SK-N-SH treated with all-trans-retinoic acid at 6 μM for 48 hours (cell line): ENCODE measurements at regions not wholly inside any gene's neighbourhood (a gene's known extent, or its start where the extent isn't known, plus 50 kb on each side); places are given as distances from the start of the nearest gene placed in this dataset.
"Not testable (repeated sequence)": the region's sequence is repeated elsewhere in the genome, so short reads cannot be mapped to it uniquely, and the experiment has no call there.

Experiments used
- ATAC-seq: fragments of 200-7000 bp; cut with Tn5 transposase; 3 replicates; pipeline ENCODE4 v1.9.1; 2020; ENCODE audit warnings: mild to moderate bottlenecking, moderate library complexity
- ARNTL ChIP-seq: fragments of 450-650 bp; formaldehyde crosslinking; IDR thresholded peaks from 2 replicates; pipeline ENCODE4 v1.5.0; 2020; ENCODE audit warnings: low read depth, mild to moderate bottlenecking, moderate library complexity, borderline replicate concordance
- BACH2 ChIP-seq: fragments of 250-450 bp; sonication (Bioruptor Pico); IDR thresholded peaks from 2 replicates; pipeline ENCODE4 v1.9.0; 2021; ENCODE audit warnings: mild to moderate bottlenecking, borderline replicate concordance
- CSDC2 ChIP-seq: fragments of 250-450 bp; sonication (Bioruptor Pico); IDR thresholded peaks from 2 replicates; pipeline ENCODE4 v1.5.0; 2020; ENCODE audit warnings: mild to moderate bottlenecking, moderate library complexity
- ESRRG ChIP-seq: fragments of 250-450 bp; sonication (Bioruptor Pico); IDR thresholded peaks from 2 replicates; pipeline ENCODE4 v1.6.1; 2021; ENCODE audit warnings: mild to moderate bottlenecking
- GLIS3 ChIP-seq: fragments of 250-450 bp; sonication (Bioruptor Pico); IDR thresholded peaks from 2 replicates; pipeline ENCODE4 v1.5.0; 2020; ENCODE audit warnings: mild to moderate bottlenecking, moderate library complexity
- ISL1 ChIP-seq: fragments of 250-450 bp; sonication (Bioruptor Pico); IDR thresholded peaks from 2 replicates; pipeline ENCODE4 v2.1.2; 2022; ENCODE audit warnings: mild to moderate bottlenecking, moderate library complexity
- PPARA ChIP-seq: fragments of 250-450 bp; sonication (Bioruptor Pico); IDR thresholded peaks from 2 replicates; pipeline ENCODE4 v1.5.0; 2020; ENCODE audit warnings: mild to moderate bottlenecking, borderline replicate concordance
- RARB ChIP-seq: fragments of 250-450 bp; sonication (Bioruptor Pico); IDR thresholded peaks from 2 replicates; pipeline ENCODE4 v1.8.0; 2021; ENCODE audit warnings: mild to moderate bottlenecking, moderate library complexity
- SNAI2 ChIP-seq: fragments of 250-450 bp; sonication (Bioruptor Pico); IDR thresholded peaks from 2 replicates; pipeline ENCODE4 v1.5.0; 2020; ENCODE audit warnings: mild to moderate bottlenecking, moderate library complexity
- TCF4 ChIP-seq: fragments of 250-450 bp; sonication (Bioruptor Pico); IDR thresholded peaks from 2 replicates; pipeline ENCODE4 v1.8.0; 2021; ENCODE audit warnings: mild to moderate bottlenecking, moderate library complexity, borderline replicate concordance
- TOX ChIP-seq: fragments of 250-450 bp; sonication (Bioruptor Pico); IDR thresholded peaks from 2 replicates; pipeline ENCODE4 v1.8.0; 2021; ENCODE audit warnings: mild to moderate bottlenecking, moderate library complexity, borderline replicate concordance
- ZFP3 ChIP-seq: fragments of 250-450 bp; sonication (Bioruptor Pico); IDR thresholded peaks from 2 replicates; pipeline ENCODE4 v1.5.0; 2020; ENCODE audit warnings: mild to moderate bottlenecking, moderate library complexity
- ZFP30 ChIP-seq: fragments of 450-650 bp; formaldehyde crosslinking; IDR thresholded peaks from 2 replicates; pipeline ENCODE4 v1.5.0; 2022; ENCODE audit warnings: mild to moderate bottlenecking, moderate library complexity
- ZNF565 ChIP-seq: fragments of 450-650 bp; formaldehyde crosslinking; conservative IDR thresholded peaks from 2 replicates; pipeline ENCODE4 v1.5.0; 2020; ENCODE audit warnings: low read depth, mild to moderate bottlenecking, moderate library complexity
- ZNF70 ChIP-seq: fragments of 450-650 bp; formaldehyde crosslinking; IDR thresholded peaks from 2 replicates; pipeline ENCODE4 v1.5.0; 2020; ENCODE audit warnings: mild to moderate bottlenecking, moderate library complexity
- ZNF8 ChIP-seq: fragments of 450-650 bp; formaldehyde crosslinking; IDR thresholded peaks from 2 replicates; pipeline ENCODE4 v1.5.0; 2020; ENCODE audit warnings: mild to moderate bottlenecking, moderate library complexity
- TF ChIP-seq, protein P1 (sequence below): fragments of 250-450 bp; sonication (Bioruptor Pico); IDR thresholded peaks from 2 replicates; pipeline ENCODE4 v1.5.1; 2021; ENCODE audit warnings: mild to moderate bottlenecking, moderate library complexity
- TF ChIP-seq, protein P2 (sequence below): fragments of 250-450 bp; sonication (Bioruptor Pico); IDR thresholded peaks from 2 replicates; pipeline ENCODE4 v1.5.0; 2020; ENCODE audit warnings: mild to moderate bottlenecking, moderate library complexity
- TF ChIP-seq, protein P3 (sequence below): fragments of 250-450 bp; sonication (Bioruptor Pico); IDR thresholded peaks from 2 replicates; pipeline ENCODE4 v1.8.0; 2020; ENCODE audit warnings: mild to moderate bottlenecking, moderate library complexity, borderline replicate concordance
- TF ChIP-seq, protein P4 (sequence below): fragments of 250-450 bp; sonication (Bioruptor Pico); IDR thresholded peaks from 2 replicates; pipeline ENCODE4 v1.8.0; 2021; ENCODE audit warnings: low read depth, mild to moderate bottlenecking, moderate library complexity, borderline replicate concordance
- TF ChIP-seq, protein P5 (sequence below): fragments of 250-450 bp; sonication (Bioruptor Pico); IDR thresholded peaks from 2 replicates; pipeline ENCODE4 v1.5.1; 2020; ENCODE audit warnings: low read depth, mild to moderate bottlenecking, moderate library complexity

DNA sequence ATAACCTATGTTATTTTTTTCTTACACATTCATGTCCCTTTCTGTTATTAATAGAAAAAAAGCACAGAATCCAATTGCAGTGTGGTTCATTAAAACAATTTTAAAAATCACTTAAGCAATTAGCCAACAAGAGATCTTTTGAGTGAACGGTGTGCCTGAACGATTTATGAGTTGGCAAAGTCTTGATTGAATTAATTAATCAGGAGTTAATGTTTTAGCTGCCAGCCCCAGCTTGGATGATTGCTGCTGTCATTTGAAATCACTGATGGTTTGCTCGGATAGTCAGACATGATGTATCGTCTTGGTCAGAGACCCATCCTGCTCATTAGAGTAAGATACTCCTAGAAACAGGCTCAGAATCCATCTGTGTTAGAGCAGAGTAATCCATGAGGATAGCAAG is 158.3 kb upstream of the GALNT2 start:
- ATAC-seq, result no peak
- TF ChIP-seq, protein P1, sequence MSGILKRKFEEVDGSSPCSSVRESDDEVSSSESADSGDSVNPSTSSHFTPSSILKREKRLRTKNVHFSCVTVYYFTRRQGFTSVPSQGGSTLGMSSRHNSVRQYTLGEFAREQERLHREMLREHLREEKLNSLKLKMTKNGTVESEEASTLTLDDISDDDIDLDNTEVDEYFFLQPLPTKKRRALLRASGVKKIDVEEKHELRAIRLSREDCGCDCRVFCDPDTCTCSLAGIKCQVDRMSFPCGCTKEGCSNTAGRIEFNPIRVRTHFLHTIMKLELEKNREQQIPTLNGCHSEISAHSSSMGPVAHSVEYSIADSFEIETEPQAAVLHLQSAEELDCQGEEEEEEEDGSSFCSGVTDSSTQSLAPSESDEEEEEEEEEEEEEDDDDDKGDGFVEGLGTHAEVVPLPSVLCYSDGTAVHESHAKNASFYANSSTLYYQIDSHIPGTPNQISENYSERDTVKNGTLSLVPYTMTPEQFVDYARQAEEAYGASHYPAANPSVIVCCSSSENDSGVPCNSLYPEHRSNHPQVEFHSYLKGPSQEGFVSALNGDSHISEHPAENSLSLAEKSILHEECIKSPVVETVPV (CRISPR knock-in tag), result no peak
- TF ChIP-seq ARNTL (CRISPR knock-in tag), result no peak
- TF ChIP-seq, protein P2, sequence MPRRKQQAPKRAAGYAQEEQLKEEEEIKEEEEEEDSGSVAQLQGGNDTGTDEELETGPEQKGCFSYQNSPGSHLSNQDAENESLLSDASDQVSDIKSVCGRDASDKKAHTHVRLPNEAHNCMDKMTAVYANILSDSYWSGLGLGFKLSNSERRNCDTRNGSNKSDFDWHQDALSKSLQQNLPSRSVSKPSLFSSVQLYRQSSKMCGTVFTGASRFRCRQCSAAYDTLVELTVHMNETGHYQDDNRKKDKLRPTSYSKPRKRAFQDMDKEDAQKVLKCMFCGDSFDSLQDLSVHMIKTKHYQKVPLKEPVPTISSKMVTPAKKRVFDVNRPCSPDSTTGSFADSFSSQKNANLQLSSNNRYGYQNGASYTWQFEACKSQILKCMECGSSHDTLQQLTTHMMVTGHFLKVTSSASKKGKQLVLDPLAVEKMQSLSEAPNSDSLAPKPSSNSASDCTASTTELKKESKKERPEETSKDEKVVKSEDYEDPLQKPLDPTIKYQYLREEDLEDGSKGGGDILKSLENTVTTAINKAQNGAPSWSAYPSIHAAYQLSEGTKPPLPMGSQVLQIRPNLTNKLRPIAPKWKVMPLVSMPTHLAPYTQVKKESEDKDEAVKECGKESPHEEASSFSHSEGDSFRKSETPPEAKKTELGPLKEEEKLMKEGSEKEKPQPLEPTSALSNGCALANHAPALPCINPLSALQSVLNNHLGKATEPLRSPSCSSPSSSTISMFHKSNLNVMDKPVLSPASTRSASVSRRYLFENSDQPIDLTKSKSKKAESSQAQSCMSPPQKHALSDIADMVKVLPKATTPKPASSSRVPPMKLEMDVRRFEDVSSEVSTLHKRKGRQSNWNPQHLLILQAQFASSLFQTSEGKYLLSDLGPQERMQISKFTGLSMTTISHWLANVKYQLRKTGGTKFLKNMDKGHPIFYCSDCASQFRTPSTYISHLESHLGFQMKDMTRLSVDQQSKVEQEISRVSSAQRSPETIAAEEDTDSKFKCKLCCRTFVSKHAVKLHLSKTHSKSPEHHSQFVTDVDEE (CRISPR knock-in tag), result no peak
- TF ChIP-seq ZFP3 (CRISPR knock-in tag), result no peak
- TF ChIP-seq, protein P3, sequence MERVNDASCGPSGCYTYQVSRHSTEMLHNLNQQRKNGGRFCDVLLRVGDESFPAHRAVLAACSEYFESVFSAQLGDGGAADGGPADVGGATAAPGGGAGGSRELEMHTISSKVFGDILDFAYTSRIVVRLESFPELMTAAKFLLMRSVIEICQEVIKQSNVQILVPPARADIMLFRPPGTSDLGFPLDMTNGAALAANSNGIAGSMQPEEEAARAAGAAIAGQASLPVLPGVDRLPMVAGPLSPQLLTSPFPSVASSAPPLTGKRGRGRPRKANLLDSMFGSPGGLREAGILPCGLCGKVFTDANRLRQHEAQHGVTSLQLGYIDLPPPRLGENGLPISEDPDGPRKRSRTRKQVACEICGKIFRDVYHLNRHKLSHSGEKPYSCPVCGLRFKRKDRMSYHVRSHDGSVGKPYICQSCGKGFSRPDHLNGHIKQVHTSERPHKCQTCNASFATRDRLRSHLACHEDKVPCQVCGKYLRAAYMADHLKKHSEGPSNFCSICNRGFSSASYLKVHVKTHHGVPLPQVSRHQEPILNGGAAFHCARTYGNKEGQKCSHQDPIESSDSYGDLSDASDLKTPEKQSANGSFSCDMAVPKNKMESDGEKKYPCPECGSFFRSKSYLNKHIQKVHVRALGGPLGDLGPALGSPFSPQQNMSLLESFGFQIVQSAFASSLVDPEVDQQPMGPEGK (CRISPR knock-in tag), result no peak
- TF ChIP-seq CSDC2 (CRISPR knock-in tag), result no peak
- TF ChIP-seq BACH2 (CRISPR knock-in tag), result no peak
- TF ChIP-seq, protein P4, sequence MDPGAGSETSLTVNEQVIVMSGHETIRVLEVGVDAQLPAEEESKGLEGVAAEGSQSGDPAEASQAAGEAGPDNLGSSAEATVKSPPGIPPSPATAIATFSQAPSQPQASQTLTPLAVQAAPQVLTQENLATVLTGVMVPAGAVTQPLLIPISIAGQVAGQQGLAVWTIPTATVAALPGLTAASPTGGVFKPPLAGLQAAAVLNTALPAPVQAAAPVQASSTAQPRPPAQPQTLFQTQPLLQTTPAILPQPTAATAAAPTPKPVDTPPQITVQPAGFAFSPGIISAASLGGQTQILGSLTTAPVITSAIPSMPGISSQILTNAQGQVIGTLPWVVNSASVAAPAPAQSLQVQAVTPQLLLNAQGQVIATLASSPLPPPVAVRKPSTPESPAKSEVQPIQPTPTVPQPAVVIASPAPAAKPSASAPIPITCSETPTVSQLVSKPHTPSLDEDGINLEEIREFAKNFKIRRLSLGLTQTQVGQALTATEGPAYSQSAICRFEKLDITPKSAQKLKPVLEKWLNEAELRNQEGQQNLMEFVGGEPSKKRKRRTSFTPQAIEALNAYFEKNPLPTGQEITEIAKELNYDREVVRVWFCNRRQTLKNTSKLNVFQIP (CRISPR knock-in tag), result no peak
- TF ChIP-seq ESRRG (CRISPR knock-in tag), result no peak
- TF ChIP-seq ZFP30 (CRISPR knock-in tag), result no peak
- TF ChIP-seq ZNF8 (CRISPR knock-in tag), result no peak
- TF ChIP-seq, protein P5, sequence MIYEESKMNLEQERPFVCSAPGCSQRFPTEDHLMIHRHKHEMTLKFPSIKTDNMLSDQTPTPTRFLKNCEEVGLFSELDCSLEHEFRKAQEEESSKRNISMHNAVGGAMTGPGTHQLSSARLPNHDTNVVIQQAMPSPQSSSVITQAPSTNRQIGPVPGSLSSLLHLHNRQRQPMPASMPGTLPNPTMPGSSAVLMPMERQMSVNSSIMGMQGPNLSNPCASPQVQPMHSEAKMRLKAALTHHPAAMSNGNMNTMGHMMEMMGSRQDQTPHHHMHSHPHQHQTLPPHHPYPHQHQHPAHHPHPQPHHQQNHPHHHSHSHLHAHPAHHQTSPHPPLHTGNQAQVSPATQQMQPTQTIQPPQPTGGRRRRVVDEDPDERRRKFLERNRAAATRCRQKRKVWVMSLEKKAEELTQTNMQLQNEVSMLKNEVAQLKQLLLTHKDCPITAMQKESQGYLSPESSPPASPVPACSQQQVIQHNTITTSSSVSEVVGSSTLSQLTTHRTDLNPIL (CRISPR knock-in tag), result no peak
- no peak for TF ChIP-seq ZNF70 (CRISPR knock-in tag)
- TF ChIP-seq ISL1 (CRISPR knock-in tag), result no peak
- TF ChIP-seq SNAI2, result no peak
- TF ChIP-seq TCF4 (CRISPR knock-in tag), result no peak
- no peak for TF ChIP-seq RARB
- TF ChIP-seq PPARA, result no peak
- TF ChIP-seq GLIS3 (CRISPR knock-in tag), result no peak

DNA sequence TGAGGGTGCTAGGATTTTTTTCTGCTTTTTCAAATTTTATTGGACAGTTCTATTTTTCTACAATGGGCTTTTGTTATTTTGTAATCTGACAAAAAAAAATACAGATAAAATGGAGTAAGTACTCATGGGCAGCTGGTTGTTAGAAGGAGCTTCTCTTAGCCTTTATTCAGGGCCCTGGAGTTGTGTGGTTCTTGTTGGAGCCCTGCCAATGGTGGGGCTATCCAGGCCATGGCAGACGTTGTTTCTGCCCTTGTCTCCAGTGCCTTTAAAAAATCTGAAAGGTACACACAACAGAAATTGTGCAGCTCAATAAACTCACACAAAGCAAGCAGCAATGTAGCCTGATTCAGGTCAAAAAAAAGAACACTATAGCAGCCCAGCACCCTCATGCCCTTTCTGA is 153.5 kb upstream of the GALNT2 start:
- TF ChIP-seq, protein P1 (CRISPR knock-in tag), result no peak
- TF ChIP-seq, protein P5 (CRISPR knock-in tag), result no peak
- TF ChIP-seq ZNF565 (CRISPR knock-in tag), result no peak
- no peak for TF ChIP-seq SNAI2
- no peak for TF ChIP-seq TOX (CRISPR knock-in tag)

DNA sequence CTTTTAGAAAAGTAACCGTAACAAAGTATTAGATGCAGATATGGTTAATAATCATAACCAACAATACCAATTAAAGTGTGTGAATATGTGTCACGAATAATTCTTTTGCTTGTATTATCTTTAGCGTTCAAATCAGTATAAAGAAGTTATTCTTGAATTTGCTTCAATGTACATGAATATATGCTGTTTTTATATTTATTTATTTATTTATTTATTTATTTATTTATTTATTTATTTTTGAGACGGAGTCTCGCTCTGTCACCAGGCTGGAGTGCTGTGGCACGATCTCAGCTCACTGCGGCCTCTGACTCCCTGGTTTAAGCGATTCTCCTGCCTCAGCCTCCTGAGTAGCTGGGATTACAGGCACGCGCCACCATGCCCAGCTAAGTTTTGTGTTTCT is 147.6 kb upstream of the GALNT2 start:
- ATAC-seq, result not testable (repeated sequence)

More for the DNA sequence above, 153.5 kb upstream of the GALNT2 start:
- ATAC-seq, result no peak
